SU-DHL-6 (cell line): ENCODE measurements at regions not wholly inside any gene's neighbourhood (a gene's known extent, or its start where the extent isn't known, plus 50 kb on each side); places are given as distances from the start of the nearest gene placed in this dataset.

ENCODE experiments used
- H2AFZ ChIP-seq: fragments of 200-600 bp; sonication (generic); 2 replicates; pipeline ENCODE4 v1.6.1; 2014; ENCODE audit warnings: low read depth, mild to moderate bottlenecking, moderate library complexity, mixed read lengths, antibody characterized with exemption, low read length; ENCODE audit not compliant: severe bottlenecking
- H3F3A ChIP-seq: fragments of 200-600 bp; shearing (Covaris generic); 2 replicates; pipeline ENCODE4 v1.6.0; 2016; ENCODE audit warnings: antibody characterized with exemption, mild to moderate bottlenecking; ENCODE audit not compliant: insufficient read depth
- H3K27ac ChIP-seq: fragments of 200-600 bp; sonication (generic); 2 replicates; pipeline ENCODE4 v1.5.1; 2016; ENCODE audit warnings: low read depth, mild to moderate bottlenecking, low read length, moderate library complexity, mixed read lengths
- H3K27me3 ChIP-seq: fragments of 200-600 bp; sonication (generic), shearing (Covaris generic); 2 replicates; pipeline ENCODE4 v1.6.0; 2014; ENCODE audit warnings: mild to moderate bottlenecking, low read length
- H3K36me3 ChIP-seq: fragments of 200-600 bp; sonication (generic); 2 replicates; pipeline ENCODE4 v1.6.1; 2014; ENCODE audit warnings: mild to moderate bottlenecking, low read length, mixed read lengths
- H3K4me2 ChIP-seq: fragments of 300-600, 200-600 bp; shearing (Covaris generic), sonication (generic); 2 replicates; pipeline ENCODE4 v1.6.0; 2014; ENCODE audit warnings: low read length, low read depth, mild to moderate bottlenecking; ENCODE audit not compliant: poor library complexity, severe bottlenecking
- H3K4me3 ChIP-seq: fragments of 200-600 bp; sonication (generic); 2 replicates; pipeline ENCODE4 v1.5.1; 2014; ENCODE audit warnings: antibody characterized with exemption, low read length, mild to moderate bottlenecking, mixed read lengths; ENCODE audit not compliant: insufficient read depth, poor library complexity, severe bottlenecking
- H3K79me2 ChIP-seq: fragments of 200-600 bp; sonication (generic); 2 replicates; pipeline ENCODE4 v1.6.1; 2014; ENCODE audit warnings: mild to moderate bottlenecking, low read length, moderate library complexity; ENCODE audit not compliant: insufficient read depth
- H3K9ac ChIP-seq: fragments of 200-600 bp; sonication (generic); 2 replicates; pipeline ENCODE4 v1.7.0; 2014; ENCODE audit warnings: mild to moderate bottlenecking, low read length
- H3K9me2 ChIP-seq: fragments of 200-600 bp; sonication (generic); replicated peaks from 2 replicates; pipeline ENCODE4 v1.6.1; 2014; ENCODE audit warnings: low read length; ENCODE audit not compliant: insufficient read depth
- H3K9me3 ChIP-seq: fragments of 200-600 bp; sonication (generic); 2 replicates; pipeline ENCODE4 v1.6.1; 2014; ENCODE audit warnings: low read length, mixed read lengths; ENCODE audit not compliant: insufficient read depth
- H4K20me1 ChIP-seq: fragments of 200-600 bp; sonication (generic); 2 replicates; pipeline ENCODE4 v1.6.1; 2014; ENCODE audit warnings: low read depth, mild to moderate bottlenecking, antibody characterized with exemption, low read length, moderate library complexity, mixed read lengths
- CTCF ChIP-seq: fragments of 200-600 bp; sonication (generic); IDR thresholded peaks from one replicate; pipeline ENCODE4 v1.5.1; 2017; ENCODE audit warnings: antibody characterized with exemption, mild to moderate bottlenecking, low read length, moderate library complexity; ENCODE audit not compliant: insufficient read depth, poor library complexity, severe bottlenecking
- EZH2phosphoT487 ChIP-seq: fragments of 200-600 bp; sonication (generic), shearing (Covaris generic); conservative IDR thresholded peaks from 2 replicates; pipeline ENCODE4 v1.6.1; 2018; ENCODE audit warnings: mild to moderate bottlenecking, antibody characterized with exemption, low read length, moderate library complexity, mixed read lengths

- TF ChIP-seq CTCF (no peak), EZH2phosphoT487 (no peak)
- no peak overlapping the region for H2AFZ ChIP-seq
- no peaks in the 10 kb centered on the region for H3F3A ChIP-seq
- H3K79me2 ChIP-seq = no peaks in the 10 kb centered on the region
- H3K4me3 ChIP-seq = no peak overlapping the region
- no peak overlapping the region for H3K9ac ChIP-seq
- no peaks in the 10 kb centered on the region for H3K27me3 ChIP-seq
- no peaks in the 10 kb centered on the region; the same call in 1 of the 2 replicates for H3K9me2 ChIP-seq
- no peaks in the 10 kb centered on the region for H3K36me3 ChIP-seq
- no peaks in the 10 kb centered on the region for H4K20me1 ChIP-seq
- no peak overlapping the region for H3K4me2 ChIP-seq
- no peak overlapping the region for H3K27ac ChIP-seq
- H3K9me3 ChIP-seq = no peaks in the 10 kb centered on the region
These were observed 271.7 kb upstream of the ATP10A start for GRCh38 chr15:26134812-26135211.

- Histone ChIP-seq H3K79me2 (no peaks in the 10 kb centered on the region), H3K4me3 (no peak overlapping the region), H3K36me3 (no peaks in the 10 kb centered on the region), H3K27me3 (no peaks in the 10 kb centered on the region), H3K9ac (no peak overlapping the region), H3K27ac (no peak overlapping the region), H3K9me3 (no peaks in the 10 kb centered on the region), H3F3A (no peaks in the 10 kb centered on the region), H3K4me2 (no peak overlapping the region), H4K20me1 (no peaks in the 10 kb centered on the region), H2AFZ (no peak overlapping the region), H3K9me2 (no peaks in the 10 kb centered on the region; the same call in 1 of the 2 replicates)
- TF ChIP-seq EZH2phosphoT487 (no peak), CTCF (no peak)
These were observed 271.0 kb upstream of the ATP10A start for GRCh38 chr15:26134152-26134551.

- H3K79me2 ChIP-seq = no peaks in the 10 kb centered on the region
- H3F3A ChIP-seq = no peaks in the 10 kb centered on the region
- no peaks in the 10 kb centered on the region for H3K9me3 ChIP-seq
- H3K27me3 ChIP-seq = no peaks in the 10 kb centered on the region
- no peak overlapping the region for H3K4me3 ChIP-seq
- H3K4me2 ChIP-seq = no peak overlapping the region
- no peak overlapping the region for H3K27ac ChIP-seq
- no peaks in the 10 kb centered on the region for H3K36me3 ChIP-seq
- TF ChIP-seq CTCF (no peak), EZH2phosphoT487 (no peak)
- no peak overlapping the region for H3K9ac ChIP-seq
- no peak overlapping the region for H2AFZ ChIP-seq
- no peaks in the 10 kb centered on the region for H4K20me1 ChIP-seq
- no peaks in the 10 kb centered on the region; the same call in 1 of the 2 replicates for H3K9me2 ChIP-seq
These were observed 269.7 kb upstream of the ATP10A start for GRCh38 chr15:26132811-26133210.
